Activated T-helper 17 cell treated with anti-CD3 and anti-CD28 coated beads, Interleukin-2, amount 50 U/mL, for 72 hours (primary cell): ENCODE measurements at regions not wholly inside any gene's neighbourhood (a gene's known extent, or its start where the extent isn't known, plus 50 kb on each side); places are given as distances from the start of the nearest gene placed in this dataset.

ENCODE experiments used
- ATAC-seq: fragments of 150-1000 bp; cut with Tn5 transposase; replicated peaks from 2 replicates; pipeline ENCODE4 v1.10.0; 2021; ENCODE audit warnings: mild to moderate bottlenecking, moderate library complexity
- H3K27ac Mint-ChIP-seq: one replicate; pipeline ENCODE4 v1.8.0; 2022; ENCODE audit warnings: mixed read lengths
- H3K27me3 Mint-ChIP-seq: one replicate; pipeline ENCODE4 v1.8.0; 2022; ENCODE audit warnings: mixed read lengths
- H3K36me3 Mint-ChIP-seq: one replicate; pipeline ENCODE4 v1.8.0; 2022; ENCODE audit warnings: low read depth, mild to moderate bottlenecking, mixed read lengths
- H3K4me1 Mint-ChIP-seq: one replicate; pipeline ENCODE4 v1.8.0; 2022; ENCODE audit warnings: mixed read lengths
- H3K4me3 Mint-ChIP-seq: one replicate; pipeline ENCODE4 v1.8.0; 2022; ENCODE audit warnings: mild to moderate bottlenecking, mixed read lengths
- H3K9me3 Mint-ChIP-seq: one replicate; pipeline ENCODE4 v1.8.0; 2022; ENCODE audit warnings: mixed read lengths

DNA sequence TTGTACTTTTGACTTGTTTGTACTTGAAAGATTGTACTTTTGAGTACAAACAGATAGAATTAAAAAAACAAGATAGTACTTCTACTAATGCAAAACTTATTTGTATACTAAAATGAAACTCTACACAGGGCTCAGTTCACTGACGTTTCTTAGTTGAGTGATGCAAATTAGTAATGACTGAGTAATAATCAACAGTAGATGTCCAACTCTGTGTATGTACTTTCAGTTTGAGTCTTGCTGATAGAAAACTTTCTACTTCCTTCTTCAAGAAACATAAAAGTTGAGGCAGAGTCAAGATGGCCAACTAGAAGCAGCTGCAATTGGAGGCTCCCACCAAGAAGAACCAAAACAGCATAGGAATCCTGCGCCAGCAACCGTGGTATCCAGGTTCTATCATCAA lies 585.0 kb downstream of the NR4A2 start:
- Mint-ChIP-seq H3K4me1 (no peaks in the 10 kb centered on the region), H3K27ac (no peak overlapping the region), H3K36me3 (no peaks in the 10 kb centered on the region), H3K4me3 (no peak overlapping the region), H3K9me3 (peaks cover 3% of the 10 kb centered on the region), H3K27me3 (no peaks in the 10 kb centered on the region)
- no peak for ATAC-seq

DNA sequence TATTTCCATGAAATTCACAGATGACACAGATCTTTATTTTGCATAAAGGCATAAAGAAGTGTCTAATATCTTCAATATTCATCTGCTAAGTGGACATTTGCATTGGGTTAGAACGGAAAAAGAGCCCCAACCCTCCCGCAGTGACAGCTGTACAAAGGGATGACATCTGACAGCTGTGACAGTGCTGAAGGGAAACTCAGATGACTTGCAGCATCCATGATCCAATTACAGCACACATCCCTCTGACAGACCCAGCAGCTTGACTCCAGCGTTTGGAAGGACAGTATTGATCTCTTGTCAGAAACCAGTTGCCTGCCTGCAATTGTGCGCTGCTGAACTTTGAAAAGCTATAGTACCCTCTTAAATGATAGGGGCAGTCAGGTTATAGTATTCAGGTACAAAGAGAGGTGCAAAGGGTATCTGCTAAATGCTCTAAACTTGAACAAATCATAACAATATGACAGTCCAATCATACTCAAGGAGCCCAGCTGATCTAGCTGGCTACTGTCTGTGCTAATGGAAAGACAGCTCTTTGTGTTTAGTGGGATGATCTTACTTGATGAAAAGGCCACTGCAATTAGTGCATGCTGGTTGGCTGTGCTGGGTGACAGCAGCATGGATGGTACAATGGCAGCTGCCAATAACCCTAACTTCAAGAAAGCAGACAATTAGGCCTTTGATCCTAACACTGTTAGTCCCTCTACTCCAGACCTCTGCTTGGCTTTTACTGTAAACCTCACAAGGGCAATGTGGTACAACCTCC lies 599.2 kb downstream of the NR4A2 start:
- Mint-ChIP-seq H3K36me3 (no peaks in the 10 kb centered on the region), H3K4me1 (no peaks in the 10 kb centered on the region), H3K4me3 (no peak overlapping the region), H3K27ac (no peak overlapping the region), H3K27me3 (no peaks in the 10 kb centered on the region), H3K9me3 (no peaks in the 10 kb centered on the region)
- ATAC-seq = no peak

GRCh38 chr2:155730804-155731203 lies 601.7 kb downstream of the NR4A2 start:
- no peaks in the 10 kb centered on the region for H3K9me3 Mint-ChIP-seq
- no peaks in the 10 kb centered on the region for H3K4me1 Mint-ChIP-seq
- no peaks in the 10 kb centered on the region for H3K27me3 Mint-ChIP-seq
- ATAC-seq = no peak
- H3K27ac Mint-ChIP-seq = no peak overlapping the region
- no peaks in the 10 kb centered on the region for H3K36me3 Mint-ChIP-seq
- no peak overlapping the region for H3K4me3 Mint-ChIP-seq

DNA sequence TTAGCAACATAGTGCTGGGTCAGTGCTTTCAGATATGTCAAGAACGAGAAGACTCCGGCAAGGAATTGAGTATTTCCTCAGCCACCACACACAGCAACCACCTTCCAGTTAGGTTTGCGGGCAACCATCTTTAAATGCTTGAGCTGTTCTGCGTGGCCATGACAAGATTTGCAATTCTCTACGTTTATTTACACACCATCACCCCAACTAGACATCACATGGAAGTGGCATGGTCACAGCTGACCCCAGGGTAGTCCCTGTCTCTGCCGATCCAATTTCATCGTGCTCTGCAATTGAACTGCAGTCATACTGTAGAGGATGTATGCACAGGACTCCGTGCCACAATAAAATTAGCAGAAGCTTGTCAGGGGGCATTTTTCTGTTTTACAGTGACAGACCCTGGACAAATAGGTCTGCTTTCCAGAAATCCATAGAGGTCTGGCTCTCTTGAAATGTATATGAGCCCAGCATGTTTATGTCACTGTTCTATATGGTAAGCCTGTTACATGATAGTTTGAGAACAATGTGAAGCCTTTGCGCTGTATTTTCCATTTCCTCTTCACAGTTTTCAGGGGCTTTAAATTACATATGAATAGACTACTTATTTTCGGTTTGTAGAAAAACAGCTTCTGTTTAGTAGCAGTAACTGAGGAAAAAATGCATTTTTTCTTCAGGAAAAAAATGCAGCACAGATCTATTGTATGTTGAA lies 605.2 kb downstream of the NR4A2 start:
- H3K9me3 Mint-ChIP-seq = no peaks in the 10 kb centered on the region
- no peaks in the 10 kb centered on the region for H3K4me1 Mint-ChIP-seq
- ATAC-seq = no peak
- no peak overlapping the region for H3K27ac Mint-ChIP-seq
- no peaks in the 10 kb centered on the region for H3K36me3 Mint-ChIP-seq
- H3K27me3 Mint-ChIP-seq = no peaks in the 10 kb centered on the region
- no peak overlapping the region for H3K4me3 Mint-ChIP-seq

GRCh38 chr2:155722290-155722689 lies 610.2 kb downstream of the NR4A2 start:
- H3K9me3 Mint-ChIP-seq = no peaks in the 10 kb centered on the region
- H3K4me1 Mint-ChIP-seq = no peaks in the 10 kb centered on the region
- H3K36me3 Mint-ChIP-seq = no peaks in the 10 kb centered on the region
- H3K27me3 Mint-ChIP-seq = no peaks in the 10 kb centered on the region
- H3K27ac Mint-ChIP-seq = no peak overlapping the region
- H3K4me3 Mint-ChIP-seq = no peak overlapping the region
- ATAC-seq = no peak

- no peaks in the 10 kb centered on the region for H3K9me3 Mint-ChIP-seq
- ATAC-seq = no peak
- no peaks in the 10 kb centered on the region for H3K36me3 Mint-ChIP-seq
- no peaks in the 10 kb centered on the region for H3K27me3 Mint-ChIP-seq
- H3K4me1 Mint-ChIP-seq = no peaks in the 10 kb centered on the region
- H3K27ac Mint-ChIP-seq = no peak overlapping the region
- H3K4me3 Mint-ChIP-seq = no peak overlapping the region
These were observed 616.8 kb downstream of the NR4A2 start for GRCh38 chr2:155715705-155716104.

DNA sequence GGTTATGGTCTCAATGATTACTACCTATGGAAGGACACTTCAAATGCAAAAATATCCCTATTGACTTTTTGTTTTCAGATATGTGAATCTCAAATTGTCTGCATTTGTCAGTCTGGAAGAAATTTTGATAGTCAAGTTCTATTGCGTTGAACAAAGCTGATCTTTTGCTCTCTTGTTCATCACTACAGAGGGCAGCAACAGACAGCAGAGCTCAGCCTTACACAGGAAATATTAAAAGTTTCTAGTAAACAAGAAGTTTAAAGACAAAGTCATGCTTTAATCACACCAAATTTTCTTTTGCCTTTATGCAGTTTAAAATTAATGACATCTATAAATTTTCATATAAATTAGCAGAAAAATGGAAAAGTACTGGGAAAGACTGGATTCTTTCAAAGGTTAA lies 617.5 kb downstream of the NR4A2 start:
- H3K4me1 Mint-ChIP-seq = no peaks in the 10 kb centered on the region

DNA sequence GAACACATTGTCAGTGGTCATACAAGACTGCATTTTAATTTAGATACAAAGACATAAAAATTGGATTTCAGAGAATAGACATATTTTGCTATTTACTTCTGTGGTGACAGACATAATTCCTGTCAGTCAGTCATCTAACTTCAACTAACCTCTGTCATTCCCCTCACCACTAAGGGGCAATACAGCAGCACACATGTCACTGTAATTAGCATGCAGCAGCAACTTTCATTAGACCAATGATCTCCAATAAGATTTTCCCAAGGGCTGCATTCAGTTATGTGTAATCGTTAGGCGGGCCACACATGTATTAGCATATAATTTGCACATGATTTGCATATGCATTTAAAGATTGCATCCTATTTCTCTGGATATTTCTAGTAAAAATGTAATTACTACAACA lies 624.5 kb downstream of the NR4A2 start:
- Mint-ChIP-seq H3K36me3 (no peaks in the 10 kb centered on the region), H3K4me1 (no peaks in the 10 kb centered on the region), H3K4me3 (no peak overlapping the region), H3K27ac (no peak overlapping the region), H3K9me3 (no peaks in the 10 kb centered on the region), H3K27me3 (no peaks in the 10 kb centered on the region)
- ATAC-seq = no peak

More for the DNA sequence above, 617.5 kb downstream of the NR4A2 start:
- Mint-ChIP-seq H3K4me3 (no peak overlapping the region), H3K27ac (no peak overlapping the region), H3K9me3 (no peaks in the 10 kb centered on the region), H3K36me3 (no peaks in the 10 kb centered on the region), H3K27me3 (no peaks in the 10 kb centered on the region)
- ATAC-seq = no peak

DNA sequence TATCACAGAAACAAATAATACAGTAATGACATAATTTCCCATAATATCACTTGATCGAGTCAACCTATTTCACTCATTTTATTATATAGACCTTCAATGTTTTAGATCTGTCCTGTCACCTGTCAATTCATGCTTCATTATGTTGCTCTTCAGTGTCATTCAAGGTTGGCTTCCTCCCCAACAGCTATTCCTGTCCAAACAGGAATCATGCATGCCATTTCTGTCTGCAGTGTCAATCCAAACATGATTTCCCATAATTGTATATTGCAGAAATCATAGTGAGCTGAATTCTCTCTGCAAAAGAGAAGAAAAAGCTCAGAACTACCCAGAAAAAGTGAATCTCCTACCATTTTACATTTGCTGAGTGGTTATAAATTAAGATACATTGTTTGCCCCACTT lies 628.6 kb downstream of the NR4A2 start:
- H3K4me1 Mint-ChIP-seq = no peaks in the 10 kb centered on the region
- no peaks in the 10 kb centered on the region for H3K27me3 Mint-ChIP-seq
- no peak overlapping the region for H3K4me3 Mint-ChIP-seq
- ATAC-seq = no peak
- no peak overlapping the region for H3K27ac Mint-ChIP-seq
- H3K36me3 Mint-ChIP-seq = no peaks in the 10 kb centered on the region
- H3K9me3 Mint-ChIP-seq = no peaks in the 10 kb centered on the region

DNA sequence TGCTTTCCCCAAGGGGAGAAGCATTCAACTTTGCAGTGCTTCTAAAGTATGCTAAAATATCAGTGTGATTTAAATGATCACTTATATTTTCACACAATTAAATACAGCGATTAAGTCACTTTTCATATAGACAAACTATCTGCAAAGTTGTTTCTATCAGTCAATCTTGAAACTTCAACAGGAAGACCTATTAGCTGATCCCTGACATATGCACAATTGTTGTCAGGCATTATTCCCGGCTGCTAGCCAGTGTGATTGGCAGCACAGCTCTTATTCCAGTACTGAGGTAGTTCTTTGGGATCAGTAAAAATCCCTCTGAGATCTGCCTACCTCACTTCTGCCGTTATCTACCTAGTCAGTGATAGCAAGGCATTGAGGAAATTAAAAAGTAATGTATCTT lies 629.5 kb downstream of the NR4A2 start:
- H3K4me1 Mint-ChIP-seq = no peaks in the 10 kb centered on the region
- no peak overlapping the region for H3K27ac Mint-ChIP-seq
- no peaks in the 10 kb centered on the region for H3K27me3 Mint-ChIP-seq
- H3K9me3 Mint-ChIP-seq = no peaks in the 10 kb centered on the region
- ATAC-seq = no peak
- no peaks in the 10 kb centered on the region for H3K36me3 Mint-ChIP-seq
- no peak overlapping the region for H3K4me3 Mint-ChIP-seq

DNA sequence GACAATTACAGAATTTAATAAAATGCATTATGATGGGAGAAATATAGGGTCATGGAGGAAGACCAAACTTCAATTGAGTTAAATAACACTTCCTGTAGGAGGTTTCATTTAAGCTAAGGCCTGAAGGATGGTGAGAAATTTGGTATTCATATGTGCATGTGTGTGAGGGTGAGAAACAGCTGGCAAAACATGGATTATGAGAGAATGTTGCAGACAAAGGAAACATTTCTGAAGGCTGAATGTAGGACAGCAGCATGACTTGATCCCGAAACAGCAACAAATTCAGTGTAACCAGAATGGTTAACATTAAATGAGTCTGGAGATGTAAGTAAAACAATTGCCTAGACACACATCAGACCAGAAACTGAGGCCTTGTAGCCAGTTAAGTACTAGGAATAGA lies 630.8 kb downstream of the NR4A2 start:
- Mint-ChIP-seq H3K9me3 (no peaks in the 10 kb centered on the region), H3K36me3 (no peaks in the 10 kb centered on the region), H3K4me3 (no peak overlapping the region), H3K4me1 (no peaks in the 10 kb centered on the region), H3K27me3 (no peaks in the 10 kb centered on the region), H3K27ac (no peak overlapping the region)
- ATAC-seq = no peak

GRCh38 chr2:155696571-155696970 lies 636.0 kb downstream of the NR4A2 start:
- Mint-ChIP-seq H3K36me3 (no peaks in the 10 kb centered on the region), H3K27ac (no peak overlapping the region), H3K4me1 (no peaks in the 10 kb centered on the region), H3K9me3 (peaks cover 3% of the 10 kb centered on the region), H3K4me3 (no peak overlapping the region), H3K27me3 (no peaks in the 10 kb centered on the region)
- no peak for ATAC-seq

DNA sequence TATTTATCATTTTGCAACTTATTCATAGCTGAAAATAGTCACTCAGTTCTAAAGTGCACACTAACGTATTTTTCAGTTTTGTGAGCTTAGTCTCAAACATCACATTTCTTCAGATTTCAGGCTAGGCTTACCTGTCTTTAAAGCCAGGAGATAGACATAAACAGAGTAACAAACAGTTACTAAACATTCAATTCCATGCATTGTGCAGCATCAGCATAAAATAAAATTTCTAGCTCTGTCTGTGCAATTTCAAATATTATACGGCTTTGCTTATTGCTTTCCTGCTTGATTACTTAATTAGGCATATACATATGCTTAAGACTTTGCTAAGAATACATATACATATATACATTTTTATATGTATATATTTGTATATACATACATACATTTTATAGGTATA lies 637.0 kb downstream of the NR4A2 start:
- Mint-ChIP-seq H3K36me3 (no peaks in the 10 kb centered on the region), H3K4me1 (no peaks in the 10 kb centered on the region), H3K27ac (no peak overlapping the region), H3K4me3 (no peak overlapping the region), H3K27me3 (no peaks in the 10 kb centered on the region), H3K9me3 (peaks cover 3% of the 10 kb centered on the region)
- ATAC-seq = no peak

DNA sequence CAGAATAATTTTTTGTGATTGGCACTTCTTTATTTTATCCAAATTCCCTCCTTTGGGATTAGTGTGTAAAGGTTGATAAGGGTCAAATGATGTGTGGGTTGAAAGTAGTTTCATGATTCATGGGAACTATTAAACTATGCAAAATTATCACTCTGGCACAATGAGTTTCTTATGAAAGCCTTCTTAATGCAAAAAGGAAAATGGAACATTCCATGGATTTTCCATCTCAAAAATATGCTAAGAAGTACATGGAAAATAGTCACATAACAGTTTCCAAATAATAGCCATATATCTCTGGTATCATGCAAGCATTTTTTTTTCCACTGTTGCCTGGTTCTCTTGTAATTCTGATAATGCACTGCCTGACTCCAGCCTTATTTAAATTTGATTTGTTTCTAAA lies 639.7 kb downstream of the NR4A2 start:
- ATAC-seq = no peak
- H3K36me3 Mint-ChIP-seq = no peaks in the 10 kb centered on the region
- H3K27me3 Mint-ChIP-seq = no peaks in the 10 kb centered on the region
- no peak overlapping the region for H3K4me3 Mint-ChIP-seq
- H3K27ac Mint-ChIP-seq = no peak overlapping the region
- no peaks in the 10 kb centered on the region for H3K4me1 Mint-ChIP-seq
- H3K9me3 Mint-ChIP-seq = peaks cover 3% of the 10 kb centered on the region

DNA sequence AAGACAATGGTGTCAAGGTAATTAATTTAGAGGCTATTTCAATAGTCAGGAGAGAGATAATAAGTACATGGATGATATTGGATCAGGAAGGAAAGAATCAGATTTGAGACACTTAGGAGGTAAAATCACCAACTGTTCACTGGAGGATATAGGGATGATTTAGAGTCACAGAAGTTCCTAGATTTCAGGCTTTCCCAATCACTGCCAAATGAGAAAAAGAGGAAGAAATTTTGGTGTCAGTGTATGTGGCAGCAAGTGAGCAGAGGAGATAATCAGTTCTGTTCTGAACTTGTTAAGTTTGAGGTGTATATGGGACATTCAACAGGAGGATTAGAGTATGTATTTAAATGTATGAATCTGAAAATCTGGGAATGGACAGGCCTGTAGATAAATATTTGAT lies 640.4 kb downstream of the NR4A2 start:
- Mint-ChIP-seq H3K4me3 (no peak overlapping the region), H3K36me3 (no peaks in the 10 kb centered on the region), H3K27ac (no peak overlapping the region)

More for the DNA sequence above, 640.4 kb downstream of the NR4A2 start:
- ATAC-seq = no peak
- peaks cover 3% of the 10 kb centered on the region for H3K9me3 Mint-ChIP-seq
- H3K4me1 Mint-ChIP-seq = no peaks in the 10 kb centered on the region
- no peaks in the 10 kb centered on the region for H3K27me3 Mint-ChIP-seq
